8988T (cell line): ENCODE measurements at regions not wholly inside any gene's neighbourhood (a gene's known extent, or its start where the extent isn't known, plus 50 kb on each side); places are given as distances from the start of the nearest gene placed in this dataset.
"Not testable (repeated sequence)": the region's sequence is repeated elsewhere in the genome, so short reads cannot be mapped to it uniquely, and the experiment has no call there.

Source experiments
- DNase-seq: peaks from one replicate; pipeline ENCODE4 v3.0.0; 2011

DNA sequence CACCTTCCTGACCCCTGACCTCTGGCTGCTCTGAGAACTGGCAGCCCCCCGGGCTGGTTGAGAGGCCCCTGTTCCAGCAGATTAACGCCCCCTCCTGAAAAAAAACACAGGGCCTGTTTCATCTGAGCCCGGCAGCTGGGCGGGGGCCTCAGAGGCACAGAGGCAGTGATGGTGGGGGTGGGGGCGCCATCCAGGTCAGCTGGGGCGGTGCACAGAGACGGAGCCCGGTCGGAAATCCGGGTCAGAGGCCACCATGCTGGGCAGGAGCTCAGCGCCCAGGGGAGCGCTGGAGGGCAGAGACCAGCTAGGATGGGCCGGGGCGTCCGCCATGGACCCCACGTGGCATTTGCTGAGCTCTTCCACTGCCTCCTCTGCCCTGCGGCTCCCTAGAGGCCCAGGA is 68.0 kb downstream of the UNCX start:
- DNase-seq = no peak

GRCh38 chr7:1301054-1301881 is 68.6 kb downstream of the UNCX start:
- DNase-seq = no peak

DNA sequence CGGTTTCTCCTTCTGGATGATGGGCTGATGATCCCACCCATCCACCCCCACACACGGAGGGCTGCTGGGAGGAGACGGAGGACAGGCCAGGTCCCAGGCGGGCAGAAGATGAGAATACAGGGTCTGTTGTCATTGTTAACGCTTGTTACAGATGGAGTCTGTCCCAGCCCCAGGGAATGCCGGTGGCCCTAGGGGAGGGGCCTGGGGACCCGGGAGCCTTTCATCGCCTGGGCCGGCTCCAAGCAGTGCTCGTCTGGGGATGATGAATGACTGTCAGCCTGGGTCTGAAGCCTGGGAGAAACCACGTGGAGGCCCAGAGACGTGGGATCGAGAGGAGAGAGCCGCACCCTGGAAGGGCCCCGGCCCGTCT is 69.2 kb downstream of the UNCX start:
- no peak for DNase-seq

- no peak for DNase-seq
Observed at GRCh38 chr7:1302936-1303335, 70.3 kb downstream of the UNCX start.

GRCh38 chr7:1304011-1304410 is 71.3 kb downstream of the UNCX start:
- DNase-seq = not testable (repeated sequence)

DNA sequence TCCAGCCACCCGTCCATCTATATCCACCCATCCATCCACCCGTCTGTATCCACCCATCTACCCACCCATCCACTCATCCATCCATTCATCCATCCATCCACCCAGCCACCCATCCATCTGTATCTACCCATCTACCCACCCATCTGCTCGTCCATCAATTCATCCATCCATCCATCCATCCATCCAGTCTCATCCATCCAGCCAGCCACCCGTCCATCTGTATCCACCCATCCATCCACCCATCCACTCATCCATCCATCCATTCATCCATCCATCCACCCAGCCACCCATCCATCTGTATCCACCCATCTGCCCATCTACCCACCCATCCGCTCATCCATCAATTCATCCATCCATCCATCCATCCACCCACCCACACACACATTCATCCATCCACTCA is 73.2 kb downstream of the UNCX start:
- no peak for DNase-seq

GRCh38 chr7:1307828-1308227 is 75.2 kb downstream of the UNCX start:
- no peak for DNase-seq

DNA sequence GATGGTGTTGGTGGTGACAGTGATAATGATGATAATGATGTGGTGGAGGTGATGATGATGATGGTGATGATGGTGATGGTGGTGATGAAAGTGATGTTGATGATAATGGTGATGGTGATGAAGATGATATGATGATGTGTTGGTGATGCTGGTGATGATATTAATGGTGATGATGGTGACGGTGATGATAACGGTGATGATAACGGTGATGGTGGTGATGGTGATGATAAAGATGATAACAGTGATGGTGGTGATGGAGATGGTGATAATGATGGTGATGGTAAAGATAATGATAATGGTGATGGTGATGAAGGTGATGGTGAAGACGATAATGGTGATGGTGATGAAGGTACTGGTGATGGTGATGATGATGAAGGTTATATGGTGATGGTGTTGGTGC is 76.6 kb downstream of the UNCX start:
- DNase-seq = no peak

GRCh38 chr7:1309996-1310395 is 77.3 kb downstream of the UNCX start:
- DNase-seq = no peak

DNA sequence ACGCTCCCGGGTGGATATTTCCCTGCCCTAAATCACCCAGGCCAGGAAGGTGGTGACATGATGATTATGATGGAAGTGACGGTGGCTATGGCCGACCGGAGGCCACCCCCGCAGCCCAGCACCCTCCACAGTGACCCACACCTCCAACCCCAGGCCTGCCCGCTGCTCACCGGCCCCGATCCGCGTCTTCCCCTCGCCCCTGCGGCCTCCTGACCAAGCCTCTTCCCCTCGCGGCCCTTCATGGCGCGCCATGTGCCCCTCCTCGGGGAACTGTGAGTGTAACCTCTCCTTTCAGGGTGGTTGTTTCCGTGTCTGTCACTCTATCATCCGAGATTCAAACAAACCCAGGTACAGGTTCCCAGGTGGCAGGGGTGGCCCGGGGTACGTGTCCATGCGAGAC is 78.3 kb downstream of the UNCX start:
- DNase-seq = no peak

DNA sequence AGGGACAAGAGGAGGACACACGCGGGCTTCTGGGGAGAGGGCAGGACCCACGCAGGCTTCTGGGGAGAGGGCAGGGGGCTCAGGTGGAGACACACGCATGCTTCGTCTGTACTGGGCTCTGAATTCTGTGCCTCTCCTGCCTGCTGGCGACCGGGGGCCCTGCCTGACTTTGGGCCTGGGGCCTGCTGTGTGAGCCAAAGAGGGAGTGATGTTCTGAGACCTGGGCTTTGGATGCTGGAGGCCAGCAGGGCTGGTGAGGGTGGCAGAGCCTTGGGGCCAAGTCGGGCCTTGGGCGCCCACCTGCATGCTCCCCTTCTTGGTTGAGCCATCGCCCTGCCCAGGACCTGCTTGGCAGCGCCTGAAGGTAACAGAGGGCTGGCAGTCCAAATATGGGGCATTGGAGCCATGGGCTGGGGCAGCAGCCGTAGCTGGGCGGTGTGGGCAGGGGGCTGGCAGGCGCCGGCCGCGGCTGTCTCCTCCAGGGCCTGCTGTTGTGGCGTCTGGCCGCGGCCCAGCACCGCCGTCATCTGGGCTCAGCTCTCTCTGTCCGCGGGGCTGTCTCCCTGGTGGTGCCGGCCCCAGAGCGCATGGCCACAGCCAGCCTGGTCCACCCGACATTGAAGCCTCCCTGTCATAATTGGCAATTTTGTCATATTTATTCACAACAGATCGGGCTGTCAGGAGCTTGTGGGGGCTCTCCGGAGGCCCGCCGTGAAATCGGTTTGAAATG is 78.9 kb downstream of the UNCX start:
- DNase-seq = no peak

DNA sequence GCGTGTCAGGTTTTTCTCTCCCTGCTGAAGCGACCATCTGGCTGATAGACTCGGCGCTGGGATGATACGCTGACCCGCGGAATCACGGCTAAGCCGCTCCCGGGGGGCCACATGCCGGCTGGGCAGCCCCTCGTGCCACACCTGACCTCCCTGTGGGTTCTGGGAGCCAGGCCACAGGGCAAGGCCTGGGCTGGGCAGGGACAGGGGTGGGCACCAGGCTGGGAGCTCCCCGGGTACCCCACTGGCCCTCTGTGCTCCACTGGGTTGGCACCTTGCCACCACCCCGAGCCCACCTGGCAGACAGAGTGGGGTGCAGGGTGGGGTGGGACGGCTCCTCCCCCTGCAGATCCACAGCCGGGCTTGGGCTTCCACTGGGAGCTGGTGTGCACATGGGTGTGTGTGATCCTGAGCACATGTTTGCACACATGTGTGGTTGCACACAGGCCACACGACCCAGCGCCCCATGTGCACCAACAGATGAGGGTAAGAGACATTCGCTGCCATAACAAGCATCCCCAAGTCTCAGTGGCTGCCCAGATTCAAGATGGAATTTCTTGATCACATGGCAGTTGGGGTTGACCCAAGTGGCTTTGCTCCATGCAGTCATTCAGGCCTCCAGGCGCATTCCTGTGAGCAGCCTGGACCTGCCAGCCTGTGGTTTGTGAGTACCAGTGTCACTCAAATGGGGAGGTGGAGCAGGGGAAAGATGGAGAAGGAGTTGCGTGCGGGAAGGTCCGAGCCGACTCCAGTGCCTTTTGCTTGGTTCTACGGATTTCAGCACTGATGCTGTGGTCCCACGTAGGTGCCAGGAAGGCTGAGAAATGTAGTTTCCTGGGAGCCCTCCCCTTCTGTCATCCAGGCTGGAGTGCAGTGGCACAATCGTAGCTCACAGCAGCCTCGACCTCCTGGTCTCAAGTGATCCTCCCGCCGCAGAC is 79.7 kb downstream of the UNCX start:
- DNase-seq = no peak

DNA sequence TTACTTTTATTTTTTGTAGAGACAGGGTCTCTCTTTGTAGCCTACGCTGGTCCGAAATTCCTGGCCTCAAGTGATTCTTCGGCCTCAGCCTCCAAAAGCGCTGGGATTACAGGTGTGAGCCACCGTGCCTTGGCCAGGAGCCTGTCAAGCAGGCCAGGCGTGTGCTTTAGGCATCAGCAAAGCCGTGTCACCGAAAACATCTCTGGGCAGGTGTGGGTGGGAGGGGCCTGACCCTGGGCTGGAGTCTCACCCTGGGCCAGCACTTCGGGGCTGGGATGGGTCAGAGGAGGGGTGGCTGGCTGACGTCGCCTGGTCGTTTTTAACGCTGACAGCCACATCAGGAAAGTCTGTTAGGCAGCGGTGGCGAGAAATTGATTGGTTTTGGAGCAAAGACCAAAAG is 80.9 kb downstream of the UNCX start:
- no peak for DNase-seq

DNA sequence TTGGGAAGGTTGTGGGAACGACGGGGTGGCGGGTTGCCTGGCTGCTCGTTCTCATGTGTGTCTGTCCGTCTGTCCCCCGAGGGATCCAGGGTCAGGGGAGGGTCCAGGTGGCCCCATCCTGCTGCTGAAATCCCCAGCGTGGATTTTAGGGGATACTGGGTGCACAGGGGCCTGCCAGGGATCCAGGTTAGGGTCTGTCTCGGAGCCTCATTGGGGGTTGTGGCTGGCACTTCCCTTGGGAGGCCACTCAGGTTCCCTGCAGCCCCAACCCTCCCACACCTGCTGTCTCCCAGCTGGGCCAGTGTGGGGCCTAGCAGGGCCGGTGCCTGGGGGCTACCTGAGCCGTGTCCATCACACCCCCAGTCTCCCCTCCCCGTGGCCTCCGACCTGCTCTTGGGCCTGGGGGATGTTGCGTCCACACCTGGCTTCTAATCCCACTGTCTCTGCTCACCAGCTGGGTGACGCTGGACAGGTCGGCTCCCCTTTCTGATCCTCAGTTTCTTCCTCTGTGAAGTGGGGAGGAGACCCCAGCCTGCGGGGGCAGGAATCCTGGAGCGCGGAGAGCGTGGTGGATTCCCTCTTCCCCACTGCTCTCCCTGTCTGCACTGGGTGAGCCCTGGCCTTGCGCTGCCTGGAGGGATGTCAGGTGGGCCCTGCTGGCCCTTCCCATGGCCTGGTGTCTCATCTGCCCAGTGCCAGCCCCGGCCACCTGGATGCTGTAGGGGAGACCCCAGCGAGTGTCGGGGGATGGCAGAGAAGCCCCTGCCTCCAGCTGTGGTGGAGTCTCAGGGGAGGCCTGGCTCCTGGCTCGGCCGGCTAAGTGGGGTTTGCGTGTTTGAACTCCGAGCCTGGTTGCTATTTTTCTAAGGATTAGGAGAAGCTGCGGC is 81.6 kb downstream of the UNCX start:
- no peak for DNase-seq

GRCh38 chr7:1314908-1315450 is 82.3 kb downstream of the UNCX start:
- no peak for DNase-seq

GRCh38 chr7:1316086-1316485 is 83.4 kb downstream of the UNCX start:
- no peak for DNase-seq

DNA sequence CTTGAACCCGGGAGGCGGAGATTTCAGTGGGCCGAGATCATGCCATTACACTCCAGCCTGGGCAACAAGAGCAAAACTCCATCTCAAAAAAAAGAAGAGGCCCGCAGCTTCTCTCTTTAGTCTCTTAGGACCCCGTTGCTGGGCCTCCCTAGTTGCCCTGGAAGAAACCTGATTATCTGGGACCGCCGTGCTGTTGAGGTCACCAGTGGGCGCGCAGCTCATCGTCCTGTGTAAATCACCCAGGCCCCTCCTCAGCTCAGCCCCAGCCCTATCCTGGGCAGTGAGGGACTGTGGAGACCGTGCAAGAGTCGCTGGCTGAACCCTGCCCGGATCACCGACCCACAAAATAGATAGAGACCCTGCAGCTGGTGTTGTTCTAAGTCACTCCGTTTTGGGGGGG is 85.0 kb downstream of the UNCX start:
- no peak for DNase-seq

DNA sequence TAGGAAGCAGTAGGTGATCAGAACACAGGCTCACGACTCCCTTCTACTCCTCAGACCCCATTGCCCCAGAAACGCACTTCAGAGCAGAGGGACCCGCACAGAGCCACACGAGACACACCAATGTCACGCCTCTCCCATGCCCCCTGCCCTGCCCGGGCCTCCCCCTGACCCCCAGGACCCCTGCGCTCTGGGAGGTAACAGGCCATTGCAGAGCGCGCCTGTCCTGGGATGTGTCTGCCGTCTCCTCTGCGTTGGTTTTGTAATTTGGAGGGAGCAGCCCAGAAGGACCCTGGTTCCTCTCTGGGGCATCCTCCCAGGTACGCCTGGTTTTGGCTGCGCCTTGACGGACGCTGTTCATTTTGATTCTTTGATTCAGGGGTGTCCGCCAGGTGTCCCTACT is 85.4 kb downstream of the UNCX start:
- no peak for DNase-seq

DNA sequence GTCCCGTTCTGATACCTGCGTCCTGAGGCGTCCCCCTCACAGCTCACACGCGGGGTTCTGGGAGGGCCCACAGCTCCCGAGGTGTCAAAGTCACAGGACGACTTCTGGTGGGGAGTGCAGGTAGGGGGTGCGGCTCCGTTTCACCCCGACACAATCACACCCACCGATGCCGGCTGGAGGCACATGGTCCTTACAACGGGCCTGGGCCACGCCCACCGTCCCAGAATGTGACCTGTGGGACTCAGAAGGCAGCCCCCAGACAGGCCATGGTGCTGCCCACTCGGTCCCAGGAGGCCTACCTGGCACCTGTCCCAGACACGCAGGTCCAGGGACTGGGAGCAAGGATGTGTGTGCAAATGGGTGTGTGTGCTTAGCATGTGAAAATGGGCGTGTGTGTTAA is 86.0 kb downstream of the UNCX start:
- no peak for DNase-seq

GRCh38 chr7:1320616-1321240 is 88.1 kb downstream of the UNCX start:
- DNase-seq = no peak

DNA sequence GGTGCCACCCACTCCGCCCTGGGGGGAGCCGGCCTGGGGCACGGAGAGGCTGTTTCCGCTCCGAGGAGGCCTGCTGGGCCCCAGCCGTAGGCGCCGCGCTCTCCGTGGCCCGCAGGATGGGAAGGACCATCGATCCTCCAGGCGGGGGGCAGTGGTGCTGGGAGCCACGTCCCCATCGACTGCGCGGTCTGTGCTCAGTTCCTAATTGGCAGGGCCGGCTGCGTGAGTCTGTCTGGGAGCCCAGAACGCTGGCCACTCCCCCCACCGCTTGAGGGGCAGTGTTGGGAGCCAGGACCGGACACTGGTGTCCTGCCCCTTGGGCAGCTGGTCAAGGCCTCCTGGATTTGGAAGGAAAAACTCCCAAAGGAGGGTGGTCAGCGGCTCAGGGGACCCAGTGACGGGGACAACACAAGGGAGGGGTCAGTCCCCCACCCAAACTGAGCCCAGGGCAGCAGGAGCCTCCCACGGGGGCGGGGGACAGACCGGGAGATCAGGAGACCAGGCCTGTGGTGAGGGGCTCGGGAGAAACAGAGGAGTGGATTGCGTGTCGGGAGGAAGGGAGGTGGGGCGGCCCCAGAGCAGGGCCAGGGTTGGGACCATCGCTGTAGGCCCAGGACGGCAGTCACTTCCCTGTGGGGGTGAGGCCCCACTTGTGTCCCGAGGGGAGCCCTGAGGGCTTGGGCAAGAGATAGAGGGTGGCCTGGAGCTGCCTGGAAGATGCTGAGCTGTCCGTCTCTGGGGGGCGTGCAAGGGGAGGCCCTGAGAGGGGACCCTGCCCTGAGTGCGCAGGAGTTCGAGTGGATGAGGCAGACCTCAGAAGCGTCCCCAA is 89.0 kb downstream of the UNCX start:
- no peak for DNase-seq
